GM23248 (cell line): ENCODE measurements at regions not wholly inside any gene's neighbourhood (a gene's known extent, or its start where the extent isn't known, plus 50 kb on each side); places are given as distances from the start of the nearest gene placed in this dataset.

Source experiments
- DNase-seq: peaks from one replicate; pipeline ENCODE4 v3.0.0-alpha.2; 2015
- H2AFZ ChIP-seq: fragments of 200-600 bp; sonication (generic); 2 replicates; pipeline ENCODE4 v1.6.1; 2016; ENCODE audit warnings: antibody characterized with exemption
- H3F3A ChIP-seq: fragments of 200-600 bp; sonication (generic); 2 replicates; pipeline ENCODE4 v1.6.1; 2016; ENCODE audit warnings: mild to moderate bottlenecking, antibody characterized with exemption, mixed run types; ENCODE audit not compliant: insufficient read depth
- H3K27ac ChIP-seq: fragments of 200-600 bp; sonication (generic); 2 replicates; pipeline ENCODE4 v1.5.1; 2016; ENCODE audit warnings: mild to moderate bottlenecking
- H3K27me3 ChIP-seq: fragments of 200-600 bp; sonication (generic); replicated peaks from 2 replicates; pipeline ENCODE4 v1.6.1; 2016; ENCODE audit warnings: mild to moderate bottlenecking; ENCODE audit not compliant: insufficient read depth
- H3K36me3 ChIP-seq: fragments of 200-600 bp; sonication (generic); 2 replicates; pipeline ENCODE4 v1.6.1; 2016; ENCODE audit warnings: low read depth, mild to moderate bottlenecking
- H3K4me1 ChIP-seq: fragments of 200-600 bp; sonication (generic); 2 replicates; pipeline ENCODE4 v1.6.1; 2016; ENCODE audit warnings: mild to moderate bottlenecking; ENCODE audit not compliant: insufficient read depth
- H3K4me2 ChIP-seq: fragments of 200-600 bp; sonication (generic); one replicate; pipeline ENCODE4 v1.6.1; 2016; ENCODE audit warnings: mild to moderate bottlenecking; ENCODE audit not compliant: unreplicated experiment
- H3K4me3 ChIP-seq: fragments of 200-600 bp; sonication (generic); 2 replicates; pipeline ENCODE4 v1.5.1; 2016; ENCODE audit warnings: mild to moderate bottlenecking
- H3K79me2 ChIP-seq: fragments of 200-600 bp; sonication (generic); 2 replicates; pipeline ENCODE4 v1.6.1; 2016; ENCODE audit warnings: mild to moderate bottlenecking; ENCODE audit not compliant: insufficient read depth
- H3K9ac ChIP-seq: fragments of 200-600 bp; sonication (generic); 2 replicates; pipeline ENCODE4 v1.6.1; 2016; ENCODE audit warnings: mild to moderate bottlenecking
- H3K9me2 ChIP-seq: fragments of 200-600 bp; sonication (generic); 2 replicates; pipeline ENCODE4 v1.6.1; 2016; ENCODE audit warnings: mixed run types, mild to moderate bottlenecking, moderate library complexity; ENCODE audit not compliant: insufficient read depth
- H3K9me3 ChIP-seq: fragments of 200-600 bp; sonication (generic); one replicate; pipeline ENCODE4 v1.6.1; 2017; ENCODE audit warnings: low read depth
- H4K20me1 ChIP-seq: fragments of 200-600 bp; sonication (generic); 2 replicates; pipeline ENCODE4 v1.6.0; 2016; ENCODE audit not compliant: insufficient read depth
- EZH2 ChIP-seq: fragments of 200-600 bp; sonication (generic); IDR thresholded peaks from 2 replicates; pipeline ENCODE4 v1.6.1; 2018; ENCODE audit warnings: antibody characterized with exemption, mild to moderate bottlenecking; ENCODE audit not compliant: insufficient read depth, poor library complexity, severe bottlenecking
- EZH2phosphoT487 ChIP-seq: fragments of 200-600 bp; sonication (generic); IDR thresholded peaks from 2 replicates; pipeline ENCODE4 v1.6.1; 2018; ENCODE audit warnings: antibody characterized with exemption, moderate library complexity, mild to moderate bottlenecking, low read depth; ENCODE audit not compliant: insufficient read depth
- WGBS, 2 experiments: methylation state at CpG; one replicate each; pipeline ENCODE4 v1.1.6; 2015 to 2017; ENCODE audit warnings: low lambda C conversion rate in 2 of 2, low coverage in 1 of 2; ENCODE audit errors: missing lambda C conversion rate in 2 of 2; 5-methylcytosine and 5-hydroxymethylcytosine counted together
- in situ Hi-C: fragments of 300-500 bp; cut with MboI; formaldehyde crosslinking; loops from 2 replicates; pipeline ENCODE4 v1.15.0; 2020

DNA sequence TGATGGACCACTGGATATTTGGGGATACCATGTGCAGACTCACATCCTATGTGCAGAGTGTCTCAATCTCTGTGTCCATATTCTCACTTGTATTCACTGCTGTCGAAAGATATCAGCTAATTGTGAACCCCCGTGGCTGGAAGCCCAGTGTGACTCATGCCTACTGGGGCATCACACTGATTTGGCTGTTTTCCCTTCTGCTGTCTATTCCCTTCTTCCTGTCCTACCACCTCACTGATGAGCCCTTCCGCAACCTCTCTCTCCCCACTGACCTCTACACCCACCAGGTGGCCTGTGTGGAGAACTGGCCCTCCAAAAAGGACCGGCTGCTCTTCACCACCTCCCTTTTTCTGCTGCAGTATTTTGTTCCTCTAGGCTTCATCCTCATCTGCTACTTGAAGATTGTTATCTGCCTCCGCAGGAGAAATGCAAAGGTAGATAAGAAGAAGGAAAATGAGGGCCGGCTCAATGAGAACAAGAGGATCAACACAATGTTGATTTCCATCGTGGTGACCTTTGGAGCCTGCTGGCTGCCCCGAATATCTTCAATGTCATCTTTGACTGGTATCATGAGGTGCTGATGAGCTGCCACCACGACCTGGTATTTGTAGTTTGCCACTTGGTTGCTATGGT lies 54.5 kb upstream of the HNRNPA0 start:
- Histone ChIP-seq H3K27ac (no peak overlapping the region), H3K9ac (no peak overlapping the region), H3K4me1 (no peaks in the 10 kb centered on the region), H3K79me2 (no peaks in the 10 kb centered on the region), H3K36me3 (no peaks in the 10 kb centered on the region), H3K9me3 (no peaks in the 10 kb centered on the region), H3F3A (no peaks in the 10 kb centered on the region), H3K9me2 (no peaks in the 10 kb centered on the region), H3K4me2 (no peak overlapping the region), H3K27me3 (0 out of 2 replicates have a peak, but pooled peaks cover 3% of the 10 kb centered on the region), H2AFZ (no peak overlapping the region), H4K20me1 (no peaks in the 10 kb centered on the region), H3K4me3 (no peak overlapping the region)
- DNase-seq, result peak; percentile 9
- in situ Hi-C loops, result no loop called here
- TF ChIP-seq EZH2phosphoT487 (no peak), EZH2 (no peak)
- 53 to 56% methylated on average over 9 of the region's 9 CpGs for WGBS, 2 experiments

DNA sequence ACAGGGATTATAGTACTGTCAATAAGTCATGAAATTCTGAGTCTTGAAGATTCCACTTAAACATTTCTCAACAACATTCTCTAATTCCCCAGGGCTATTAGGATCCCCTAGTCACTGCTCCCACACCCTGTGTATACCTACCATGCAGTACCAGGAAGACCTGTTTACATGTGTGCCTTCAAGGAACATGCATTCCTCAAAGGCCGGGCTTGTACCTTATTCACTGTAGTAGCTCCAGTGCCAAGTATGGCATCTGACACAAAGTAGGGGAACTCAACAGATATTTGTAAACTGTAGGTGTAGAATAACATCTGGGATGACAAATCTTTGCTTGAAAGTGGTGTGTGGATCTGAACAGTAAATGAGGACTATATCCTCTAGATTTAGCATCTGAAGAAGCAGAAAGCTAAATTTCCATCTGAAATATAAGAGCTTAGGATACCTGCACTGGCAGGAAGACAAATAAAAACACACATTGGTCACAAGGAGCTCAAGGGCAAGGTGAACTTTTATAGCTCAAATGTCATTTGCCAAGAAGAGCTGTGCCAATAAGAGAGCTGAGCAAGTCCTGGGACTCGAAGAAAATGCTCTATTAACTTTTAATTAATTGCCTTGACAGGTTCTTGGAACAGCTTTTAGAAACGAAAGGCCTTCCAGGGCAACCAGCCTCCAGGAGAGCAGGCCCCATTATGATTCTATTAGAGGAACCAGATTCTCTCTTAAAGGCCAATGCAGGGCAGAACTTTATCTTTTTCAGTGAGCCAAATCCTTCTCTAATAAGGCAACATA lies 52.3 kb upstream of the MYOT start:
- no peak overlapping the region for H3K9ac ChIP-seq
- H3F3A ChIP-seq, result no peaks in the 10 kb centered on the region
- 41 to 43% methylated on average over 3 of the region's 3 CpGs for WGBS, 2 experiments
- H3K4me1 ChIP-seq, result no peaks in the 10 kb centered on the region
- H3K27ac ChIP-seq, result no peak overlapping the region
- H3K9me3 ChIP-seq, result no peaks in the 10 kb centered on the region
- H3K4me2 ChIP-seq, result no peak overlapping the region
- no peak overlapping the region for H2AFZ ChIP-seq
- H3K36me3 ChIP-seq, result no peaks in the 10 kb centered on the region
- H3K4me3 ChIP-seq, result no peak overlapping the region
- H3K9me2 ChIP-seq, result no peaks in the 10 kb centered on the region
- in situ Hi-C loops, result no loop called here
- TF ChIP-seq EZH2 (no peak), EZH2phosphoT487 (no peak)
- no peaks in the 10 kb centered on the region for H3K79me2 ChIP-seq
- DNase-seq, result no peak
- no peaks in the 10 kb centered on the region for H3K27me3 ChIP-seq
- no peaks in the 10 kb centered on the region for H4K20me1 ChIP-seq
